MM.1S (cell line): ENCODE measurements at regions not wholly inside any gene's neighbourhood (a gene's known extent, or its start where the extent isn't known, plus 50 kb on each side); places are given as distances from the start of the nearest gene placed in this dataset.

Experiments
- DNase-seq: peaks from one replicate; pipeline ENCODE4 v3.0.0-alpha.2; 2015
- H2AFZ ChIP-seq: fragments of 300-600 bp; sonication (generic); 2 replicates; pipeline ENCODE4 v1.6.0; 2016; ENCODE audit warnings: antibody characterized with exemption, low read length
- H3F3A ChIP-seq: fragments of 300-600 bp; sonication (generic); 2 replicates; pipeline ENCODE4 v1.6.1; 2016; ENCODE audit warnings: mild to moderate bottlenecking, antibody characterized with exemption, low read length, moderate library complexity, mixed read lengths; ENCODE audit not compliant: insufficient read depth
- H3K27ac ChIP-seq: fragments of 300-600 bp; sonication (generic); 2 replicates; pipeline ENCODE4 v1.5.1; 2016; ENCODE audit warnings: mild to moderate bottlenecking, low read length
- H3K27me3 ChIP-seq: fragments of 300-600 bp; sonication (generic); replicated peaks from 2 replicates; pipeline ENCODE4 v1.6.0; 2016; ENCODE audit warnings: low read length; ENCODE audit not compliant: insufficient read depth
- H3K36me3 ChIP-seq: fragments of 300-600 bp; sonication (generic); replicated peaks from 2 replicates; pipeline ENCODE4 v1.6.1; 2016; ENCODE audit warnings: mild to moderate bottlenecking, low read length, mixed read lengths; ENCODE audit not compliant: insufficient read depth
- H3K4me1 ChIP-seq: fragments of 300-600 bp; sonication (generic); 2 replicates; pipeline ENCODE4 v1.6.1; 2016; ENCODE audit warnings: low read length, mixed read lengths
- H3K4me2 ChIP-seq: fragments of 300-600 bp; sonication (generic); 2 replicates; pipeline ENCODE4 v1.6.0; 2016; ENCODE audit warnings: low read depth, low read length
- H3K4me3 ChIP-seq: fragments of 300-600 bp; sonication (generic); 2 replicates; pipeline ENCODE4 v1.5.1; 2016; ENCODE audit warnings: low read length, mixed read lengths
- H3K79me2 ChIP-seq: fragments of 300-600 bp; sonication (generic); 2 replicates; pipeline ENCODE4 v1.6.1; 2016; ENCODE audit warnings: mixed run types, low read length, mixed read lengths
- H3K9ac ChIP-seq: fragments of 300-600 bp; sonication (generic); 2 replicates; pipeline ENCODE4 v1.6.1; 2016; ENCODE audit warnings: low read length, mixed read lengths
- H3K9me2 ChIP-seq: fragments of 300-600 bp; sonication (generic); replicated peaks from 2 replicates; pipeline ENCODE4 v1.6.1; 2016; ENCODE audit warnings: mild to moderate bottlenecking, low read length, mixed read lengths; ENCODE audit not compliant: insufficient read depth
- H3K9me3 ChIP-seq: fragments of 300-600 bp; sonication (generic); replicated peaks from 2 replicates; pipeline ENCODE4 v1.6.1; 2016; ENCODE audit warnings: mild to moderate bottlenecking, low read length, mixed read lengths; ENCODE audit not compliant: insufficient read depth
- H4K20me1 ChIP-seq: fragments of 300-600 bp; sonication (generic); 2 replicates; pipeline ENCODE4 v1.6.1; 2016; ENCODE audit warnings: mild to moderate bottlenecking, low read length, moderate library complexity, mixed read lengths; ENCODE audit not compliant: insufficient read depth
- EZH2 ChIP-seq: fragments of 300-600 bp; sonication (generic); optimal IDR thresholded peaks from 2 replicates; pipeline ENCODE3; 2017; ENCODE audit warnings: low read depth, mild to moderate bottlenecking, antibody characterized with exemption, low read length, mixed read lengths
- EZH2phosphoT487 ChIP-seq: fragments of 300-600 bp; sonication (generic); IDR thresholded peaks from 2 replicates; pipeline ENCODE4 v1.6.1; 2018; ENCODE audit warnings: antibody characterized with exemption, low read length
- TF ChIP-seq, protein P1 (sequence below): fragments of 300-600 bp; sonication (generic); IDR thresholded peaks from 2 replicates; pipeline ENCODE4 v1.5.1; 2016; ENCODE audit warnings: antibody characterized with exemption, low read length, mixed read lengths

GRCh38 chr1:30290581-30290980 is 432.8 kb downstream of the MATN1 start:
- Histone ChIP-seq H3K9ac (no peak overlapping the region), H2AFZ (no peak overlapping the region), H3K4me2 (no peak overlapping the region), H3K79me2 (no peaks in the 10 kb centered on the region), H3K27me3 (peaks cover 96% of the 10 kb centered on the region), H3K36me3 (no peaks in the 10 kb centered on the region), H4K20me1 (no peaks in the 10 kb centered on the region), H3K9me2 (no peaks in the 10 kb centered on the region), H3K9me3 (no peaks in the 10 kb centered on the region), H3F3A (no peaks in the 10 kb centered on the region), H3K4me3 (no peak overlapping the region), H3K27ac (no peak overlapping the region), H3K4me1 (no peaks in the 10 kb centered on the region)
- no peak for DNase-seq
- TF ChIP-seq EZH2phosphoT487 (no peak), EZH2 (no peak)
- TF ChIP-seq, protein P1, sequence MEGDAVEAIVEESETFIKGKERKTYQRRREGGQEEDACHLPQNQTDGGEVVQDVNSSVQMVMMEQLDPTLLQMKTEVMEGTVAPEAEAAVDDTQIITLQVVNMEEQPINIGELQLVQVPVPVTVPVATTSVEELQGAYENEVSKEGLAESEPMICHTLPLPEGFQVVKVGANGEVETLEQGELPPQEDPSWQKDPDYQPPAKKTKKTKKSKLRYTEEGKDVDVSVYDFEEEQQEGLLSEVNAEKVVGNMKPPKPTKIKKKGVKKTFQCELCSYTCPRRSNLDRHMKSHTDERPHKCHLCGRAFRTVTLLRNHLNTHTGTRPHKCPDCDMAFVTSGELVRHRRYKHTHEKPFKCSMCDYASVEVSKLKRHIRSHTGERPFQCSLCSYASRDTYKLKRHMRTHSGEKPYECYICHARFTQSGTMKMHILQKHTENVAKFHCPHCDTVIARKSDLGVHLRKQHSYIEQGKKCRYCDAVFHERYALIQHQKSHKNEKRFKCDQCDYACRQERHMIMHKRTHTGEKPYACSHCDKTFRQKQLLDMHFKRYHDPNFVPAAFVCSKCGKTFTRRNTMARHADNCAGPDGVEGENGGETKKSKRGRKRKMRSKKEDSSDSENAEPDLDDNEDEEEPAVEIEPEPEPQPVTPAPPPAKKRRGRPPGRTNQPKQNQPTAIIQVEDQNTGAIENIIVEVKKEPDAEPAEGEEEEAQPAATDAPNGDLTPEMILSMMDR: no peak

DNA sequence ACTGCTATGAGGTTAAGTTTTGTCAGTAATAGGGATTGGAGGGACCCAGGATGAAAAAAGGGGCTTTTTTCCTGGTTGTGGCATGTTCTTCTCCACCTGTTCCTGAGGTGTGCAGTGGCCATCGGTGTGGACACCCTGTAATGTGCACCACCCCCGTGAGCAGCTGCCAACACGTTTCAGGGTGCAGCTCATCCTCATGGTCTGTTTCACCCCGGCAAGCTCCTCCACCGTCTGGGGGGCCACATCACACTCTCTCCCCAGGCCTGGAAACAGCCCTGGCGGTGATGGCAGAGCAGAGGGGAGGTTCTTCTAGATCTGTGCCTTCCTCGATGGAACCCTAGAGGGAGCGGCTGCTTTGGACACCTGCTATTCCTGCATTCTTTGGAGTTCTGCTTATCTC is 435.4 kb downstream of the MATN1 start:
- no peaks in the 10 kb centered on the region for H3K4me1 ChIP-seq
- no peaks in the 10 kb centered on the region for H3K36me3 ChIP-seq
- no peaks in the 10 kb centered on the region for H3K9me2 ChIP-seq
- H3K4me2 ChIP-seq: no peak overlapping the region
- H3K79me2 ChIP-seq: no peaks in the 10 kb centered on the region
- no peaks in the 10 kb centered on the region for H3F3A ChIP-seq
- no peaks in the 10 kb centered on the region for H4K20me1 ChIP-seq
- no peak for DNase-seq
- no peak overlapping the region for H3K4me3 ChIP-seq
- no peak overlapping the region for H3K27ac ChIP-seq
- H3K27me3 ChIP-seq: peaks cover 95% of the 10 kb centered on the region
- H3K9me3 ChIP-seq: no peaks in the 10 kb centered on the region
- TF ChIP-seq, protein P1: no peak
- TF ChIP-seq EZH2 (no peak), EZH2phosphoT487 (no peak)
- H2AFZ ChIP-seq: no peak overlapping the region
- H3K9ac ChIP-seq: no peak overlapping the region

GRCh38 chr1:30286988-30287839 is 436.2 kb downstream of the MATN1 start:
- Histone ChIP-seq H3K4me1 (no peaks in the 10 kb centered on the region), H3K36me3 (no peaks in the 10 kb centered on the region), H3K79me2 (no peaks in the 10 kb centered on the region), H3K27ac (no peak overlapping the region), H3K27me3 (peaks cover 95% of the 10 kb centered on the region), H4K20me1 (no peaks in the 10 kb centered on the region), H3K4me3 (no peak overlapping the region), H3K4me2 (no peak overlapping the region), H3F3A (no peaks in the 10 kb centered on the region), H3K9me2 (no peaks in the 10 kb centered on the region), H3K9me3 (no peaks in the 10 kb centered on the region), H3K9ac (no peak overlapping the region), H2AFZ (no peak overlapping the region)
- TF ChIP-seq EZH2 (no peak), EZH2phosphoT487 (no peak)
- TF ChIP-seq, protein P1: no peak
- DNase-seq: no peak
